ENCODE measurements at regions not wholly inside any gene's neighbourhood (a gene's known extent, or its start where the extent isn't known, plus 50 kb on each side); places are given as distances from the start of the nearest gene placed in this dataset.

- no peak for TF ChIP-seq CTCF (IDR thresholded peaks at IDR 0.05)
- no peak for TF ChIP-seq POLR2A (IDR thresholded peaks at IDR 0.05)
Observed at GRCh38 chr12:127632461-127632860, 634.5 kb upstream of the TMEM132C start.

Measured in adrenal gland (tissue), 5 donors.